Suprapubic skin (tissue), 4 donors: ENCODE measurements at regions not wholly inside any gene's neighbourhood (a gene's known extent, or its start where the extent isn't known, plus 50 kb on each side); places are given as distances from the start of the nearest gene placed in this dataset.

Experiments used
- DNase-seq, 2 donors: peaks; one replicate each; pipeline ENCODE4 v3.0.0-alpha.2; 2019; ENCODE audit warnings: low spot score in 2 of 2
- H3K27ac ChIP-seq: fragments of 200-600 bp; sonication (generic); one replicate; pipeline ENCODE4 v1.5.1; 2019
- H3K27me3 ChIP-seq: fragments of 200-600 bp; sonication (generic); one replicate; pipeline ENCODE4 v1.5.1; 2019
- H3K36me3 ChIP-seq: fragments of 200-600 bp; sonication (generic); one replicate; pipeline ENCODE4 v1.5.1; 2019
- H3K4me1 ChIP-seq: fragments of 200-600 bp; sonication (generic); one replicate; pipeline ENCODE4 v1.5.1; 2019
- H3K4me3 ChIP-seq: fragments of 200-600 bp; sonication (generic); one replicate; pipeline ENCODE4 v1.5.1; 2019; ENCODE audit warnings: mild to moderate bottlenecking
- H3K9me3 ChIP-seq: fragments of 200-600 bp; sonication (generic); one replicate; pipeline ENCODE4 v1.5.1; 2019
- EP300 ChIP-seq: sonication (generic); formaldehyde crosslinking; IDR thresholded peaks from one replicate; pipeline ENCODE4 v1.6.1; 2017; ENCODE audit warnings: antibody characterized with exemption
- POLR2A ChIP-seq, 2 donors: fragments of 450-650 bp; IDR thresholded peaks; one replicate each; pipeline ENCODE4 v1.6.1; 2017; ENCODE audit warnings: antibody characterized with exemption in 2 of 2, mild to moderate bottlenecking in 2 of 2, moderate library complexity in 2 of 2
- POLR2AphosphoS5 ChIP-seq, 3 donors: sonication (generic); formaldehyde crosslinking; IDR thresholded peaks; one replicate each; pipeline ENCODE4 v1.6.1; 2017; ENCODE audit warnings: antibody characterized with exemption in 3 of 3
- WGBS: methylation state at CpG from one replicate; pipeline ENCODE4 v1.1.5; 2018; 5-methylcytosine and 5-hydroxymethylcytosine counted together
- TF ChIP-seq, protein P1 (sequence below), 2 donors: fragments of 200-600 bp in 1 of 2; fragments of 450-650 bp in 1 of 2; sonication (generic) in 1 of 2; IDR thresholded peaks; one replicate each; pipeline ENCODE4 v1.5.1; 2016 to 2019; ENCODE audit warnings: antibody characterized with exemption in 2 of 2, mild to moderate bottlenecking in 1 of 2, moderate library complexity in 1 of 2

GRCh38 chr5:97365163-97365845 lies 182.3 kb upstream of the RIOK2 start:
- no peaks in the 10 kb centered on the region for H3K27me3 ChIP-seq
- H3K27ac ChIP-seq = no peak overlapping the region
- no peak for TF ChIP-seq POLR2AphosphoS5 (IDR thresholded peaks at IDR 0.05)
- TF ChIP-seq POLR2A (IDR thresholded peaks at IDR 0.05) = no peak
- TF ChIP-seq, protein P1, sequence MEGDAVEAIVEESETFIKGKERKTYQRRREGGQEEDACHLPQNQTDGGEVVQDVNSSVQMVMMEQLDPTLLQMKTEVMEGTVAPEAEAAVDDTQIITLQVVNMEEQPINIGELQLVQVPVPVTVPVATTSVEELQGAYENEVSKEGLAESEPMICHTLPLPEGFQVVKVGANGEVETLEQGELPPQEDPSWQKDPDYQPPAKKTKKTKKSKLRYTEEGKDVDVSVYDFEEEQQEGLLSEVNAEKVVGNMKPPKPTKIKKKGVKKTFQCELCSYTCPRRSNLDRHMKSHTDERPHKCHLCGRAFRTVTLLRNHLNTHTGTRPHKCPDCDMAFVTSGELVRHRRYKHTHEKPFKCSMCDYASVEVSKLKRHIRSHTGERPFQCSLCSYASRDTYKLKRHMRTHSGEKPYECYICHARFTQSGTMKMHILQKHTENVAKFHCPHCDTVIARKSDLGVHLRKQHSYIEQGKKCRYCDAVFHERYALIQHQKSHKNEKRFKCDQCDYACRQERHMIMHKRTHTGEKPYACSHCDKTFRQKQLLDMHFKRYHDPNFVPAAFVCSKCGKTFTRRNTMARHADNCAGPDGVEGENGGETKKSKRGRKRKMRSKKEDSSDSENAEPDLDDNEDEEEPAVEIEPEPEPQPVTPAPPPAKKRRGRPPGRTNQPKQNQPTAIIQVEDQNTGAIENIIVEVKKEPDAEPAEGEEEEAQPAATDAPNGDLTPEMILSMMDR (IDR thresholded peaks at IDR 0.05) = no peak
- no peaks in the 10 kb centered on the region for H3K36me3 ChIP-seq
- no peak overlapping the region for H3K4me3 ChIP-seq
- H3K9me3 ChIP-seq = no peaks in the 10 kb centered on the region
- DNase-seq = no peak
- no peaks in the 10 kb centered on the region for H3K4me1 ChIP-seq

DNA sequence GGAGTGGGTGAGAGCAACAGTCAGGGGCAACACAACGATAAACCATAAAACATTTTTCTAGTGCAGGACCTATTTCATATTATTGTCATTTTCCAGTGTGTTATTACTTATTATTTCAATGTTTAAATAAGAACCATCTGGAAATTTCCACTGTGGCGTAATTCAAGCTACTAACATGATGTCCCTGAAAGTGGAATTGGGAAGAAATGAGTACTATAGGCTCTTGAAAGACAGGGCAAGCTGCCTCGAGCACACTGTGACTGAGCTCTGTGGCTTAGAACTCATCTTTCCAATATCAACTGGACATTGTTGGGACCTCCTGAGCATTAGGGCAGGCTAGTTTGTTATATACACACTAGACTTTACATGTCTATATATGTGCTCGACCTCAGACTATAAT lies 182.9 kb upstream of the RIOK2 start:
- whole genome bisulfite sequencing = 78% methylated on average over 4 of the region's 4 CpGs
- no peaks in the 10 kb centered on the region for H3K27me3 ChIP-seq
- no peaks in the 10 kb centered on the region for H3K9me3 ChIP-seq
- no peaks in the 10 kb centered on the region for H3K36me3 ChIP-seq
- no peaks in the 10 kb centered on the region for H3K4me1 ChIP-seq
- no peak overlapping the region for H3K4me3 ChIP-seq
- TF ChIP-seq EP300 (no peak), POLR2A (IDR thresholded peaks at IDR 0.05) (no peak), POLR2AphosphoS5 (IDR thresholded peaks at IDR 0.05) (no peak)
- TF ChIP-seq, protein P1 (IDR thresholded peaks at IDR 0.05) = no peak
- H3K27ac ChIP-seq = no peak overlapping the region
- DNase-seq = no peak

DNA sequence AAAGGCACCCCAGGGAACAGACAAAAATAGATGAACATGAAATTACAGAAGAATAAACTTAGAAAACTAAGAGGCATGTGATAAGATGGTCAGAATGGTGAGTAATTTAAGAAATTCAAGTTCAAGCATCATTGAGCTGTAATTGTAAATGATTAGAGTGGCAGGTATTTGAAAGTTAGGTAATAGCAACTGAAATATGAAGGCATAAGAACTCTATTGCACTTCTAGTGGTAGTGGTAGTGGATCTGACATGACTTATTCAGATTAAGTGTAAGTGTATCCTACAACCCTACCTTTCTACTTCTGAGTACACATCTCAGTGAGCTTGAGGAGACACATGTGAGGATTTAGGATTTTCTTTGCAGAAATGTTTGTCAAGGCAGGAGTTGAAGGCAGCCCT lies 192.9 kb upstream of the RIOK2 start:
- H3K4me3 ChIP-seq = no peak overlapping the region
- TF ChIP-seq, protein P1 (IDR thresholded peaks at IDR 0.05) = no peak
- TF ChIP-seq EP300 (no peak), POLR2A (IDR thresholded peaks at IDR 0.05) (no peak), POLR2AphosphoS5 (IDR thresholded peaks at IDR 0.05) (no peak)
- no peaks in the 10 kb centered on the region for H3K4me1 ChIP-seq
- H3K9me3 ChIP-seq = no peaks in the 10 kb centered on the region
- no peaks in the 10 kb centered on the region for H3K36me3 ChIP-seq
- H3K27ac ChIP-seq = no peak overlapping the region
- H3K27me3 ChIP-seq = no peaks in the 10 kb centered on the region
- DNase-seq = no peak

GRCh38 chr5:97377582-97377981 lies 194.5 kb upstream of the RIOK2 start:
- no peaks in the 10 kb centered on the region for H3K36me3 ChIP-seq
- H3K9me3 ChIP-seq = no peaks in the 10 kb centered on the region
- H3K27me3 ChIP-seq = no peaks in the 10 kb centered on the region
- H3K4me1 ChIP-seq = no peaks in the 10 kb centered on the region
- H3K4me3 ChIP-seq = no peak overlapping the region
- no peak overlapping the region for H3K27ac ChIP-seq
- WGBS = 63% methylated on average over 1 of the region's 1 CpG
- no peak for DNase-seq
- TF ChIP-seq POLR2AphosphoS5 (IDR thresholded peaks at IDR 0.05) (no peak), EP300 (no peak), POLR2A (IDR thresholded peaks at IDR 0.05) (no peak)
- TF ChIP-seq, protein P1 (IDR thresholded peaks at IDR 0.05) = no peak

- no peaks in the 10 kb centered on the region for H3K36me3 ChIP-seq
- H3K4me3 ChIP-seq = no peak overlapping the region
- no peaks in the 10 kb centered on the region for H3K4me1 ChIP-seq
- H3K27ac ChIP-seq = no peak overlapping the region
- no peak for TF ChIP-seq POLR2A (IDR thresholded peaks at IDR 0.05)
- TF ChIP-seq, protein P1 (IDR thresholded peaks at IDR 0.05) = no peak
- TF ChIP-seq POLR2AphosphoS5 (IDR thresholded peaks at IDR 0.05) = no peak
- no peak for TF ChIP-seq EP300
- H3K27me3 ChIP-seq = no peaks in the 10 kb centered on the region
- 93% methylated on average over 1 of the region's 1 CpG for WGBS
- H3K9me3 ChIP-seq = no peaks in the 10 kb centered on the region
- DNase-seq = no peak
Observed at GRCh38 chr5:97383996-97384395, 200.9 kb upstream of the RIOK2 start.
